H1 (cell line): ENCODE measurements at regions not wholly inside any gene's neighbourhood (a gene's known extent, or its start where the extent isn't known, plus 50 kb on each side); places are given as distances from the start of the nearest gene placed in this dataset.

Source experiments
- CTCF ChIA-PET: fragments of 300-600 bp; sonication (Branson Sonifier 250); formaldehyde crosslinking; loops from one replicate; lab custom pipeline; 2021; ENCODE audit not compliant: partially characterized antibody; lab: Charles Lee
- POLR2A ChIA-PET: fragments of 300-600 bp; sonication (Branson Sonifier 250); formaldehyde crosslinking; loops from one replicate; lab custom pipeline; 2021; ENCODE audit warnings: inconsistent platforms; ENCODE audit not compliant: partially characterized antibody; lab: Charles Lee
- DNase-seq, 2 experiments: peaks; one replicate each; pipeline versions ENCODE4 v3.0.0 to v3.0.0-alpha.2; 2010 to 2022; ENCODE audit warnings: low spot score in 2 of 2, low read depth in 1 of 2, mixed read lengths in 1 of 2
- FAIRE-seq: peaks from 2 replicates; lab custom pipeline; 2011; peaks lifted over from hg19 to GRCh38; lab: Jason Lieb, UNC
- H2AFZ ChIP-seq: 2 replicates; pipeline ENCODE4 v1.8.1; 2012; ENCODE audit warnings: low read length, inconsistent platforms
- H2AK5ac ChIP-seq: 2 replicates; pipeline ENCODE4 v1.6.1; 2013; ENCODE audit warnings: low read depth, low read length
- H2BK120ac ChIP-seq: replicated peaks from 2 replicates; pipeline ENCODE3; 2013; ENCODE audit warnings: low read depth, low read length, inconsistent platforms
- H2BK12ac ChIP-seq: 2 replicates; pipeline ENCODE4 v1.6.1; 2013; ENCODE audit warnings: low read depth, low read length
- H2BK15ac ChIP-seq: 2 replicates; pipeline ENCODE4 v1.6.1; 2013; ENCODE audit warnings: low read length
- H2BK20ac ChIP-seq: 2 replicates; pipeline ENCODE4 v1.6.1; 2013; ENCODE audit warnings: low read length
- H2BK5ac ChIP-seq: 2 replicates; pipeline ENCODE4 v1.6.1; 2013; ENCODE audit warnings: low read depth, low read length
- H3K14ac ChIP-seq: 2 replicates; pipeline ENCODE4 v1.6.1; 2013; ENCODE audit warnings: inconsistent platforms; ENCODE audit not compliant: insufficient read length
- H3K18ac ChIP-seq: 2 replicates; pipeline ENCODE4 v1.6.1; 2013; ENCODE audit warnings: low read length; ENCODE audit errors: extremely low read depth
- H3K23ac ChIP-seq: 2 replicates; pipeline ENCODE4 v1.6.1; 2013; ENCODE audit warnings: inconsistent platforms; ENCODE audit not compliant: insufficient read length
- H3K23me2 ChIP-seq: 2 replicates; pipeline ENCODE4 v1.6.1; 2013; ENCODE audit warnings: low read depth, low read length
- H3K27ac ChIP-seq: 2 replicates; pipeline ENCODE4 v1.6.1; 2011; ENCODE audit warnings: low read depth, low read length, inconsistent platforms
- H3K27me3 ChIP-seq, 4 experiments: replicated peaks in 1 of 4; 1 replicate in 1 of 4; 2 replicates in 3 of 4; pipeline versions ENCODE4 v1.6.1 to v1.8.1; 2011 to 2013; ENCODE audit warnings: low read length in 3 of 4, mild to moderate bottlenecking in 3 of 4, inconsistent platforms in 2 of 4, mixed read lengths in 2 of 4, moderate library complexity in 1 of 4; ENCODE audit not compliant: control insufficient read depth in 3 of 4, insufficient read depth in 3 of 4; ENCODE audit errors: extremely low read depth in 1 of 4
- H3K36me3 ChIP-seq, 4 experiments: 2 replicates each; pipeline versions ENCODE4 v1.6.1 to v1.8.1; 2011 to 2013; ENCODE audit warnings: mild to moderate bottlenecking in 4 of 4, low read length in 3 of 4, moderate library complexity in 2 of 4, control low read depth in 1 of 4, inconsistent platforms in 1 of 4; ENCODE audit not compliant: insufficient read depth in 4 of 4, control insufficient read depth in 2 of 4
- H3K4ac ChIP-seq: replicated peaks from 2 replicates; pipeline ENCODE3; 2013; ENCODE audit warnings: low read length, low read depth, mixed read lengths, inconsistent platforms; ENCODE audit not compliant: insufficient read length
- H3K4me1 ChIP-seq, 4 experiments: replicated peaks in 1 of 4; 1 replicate in 1 of 4; 2 replicates in 3 of 4; pipeline versions ENCODE4 v1.6.1 to v1.8.1; 2011 to 2013; ENCODE audit warnings: low read length in 3 of 4, inconsistent platforms in 2 of 4, mixed read lengths in 1 of 4; ENCODE audit not compliant: insufficient read depth in 4 of 4, control insufficient read depth in 3 of 4
- H3K4me2 ChIP-seq, 2 experiments: 2 replicates each; pipeline versions ENCODE4 v1.6.1 to v1.8.1; 2011 to 2013; ENCODE audit warnings: low read depth in 2 of 2, low read length in 2 of 2, control low read depth in 1 of 2, inconsistent platforms in 1 of 2, mild to moderate bottlenecking in 1 of 2; ENCODE audit not compliant: insufficient read depth in 1 of 2
- H3K4me3 ChIP-seq, 4 experiments: fragments of 200-600, 300-600 bp in 1 of 4; sonication (generic), shearing (Covaris generic), sonication (Bioruptor Twin) in 1 of 4; 2 replicates each; pipeline versions ENCODE4 v1.5.1 to v1.8.1; 2011 to 2016; ENCODE audit warnings: low read length in 4 of 4, low read depth in 3 of 4, control low read depth in 2 of 4, inconsistent platforms in 2 of 4, mild to moderate bottlenecking in 2 of 4, mixed read lengths in 1 of 4, moderate library complexity in 1 of 4; ENCODE audit not compliant: insufficient read depth in 2 of 4; ENCODE audit errors: extremely low read depth in 1 of 4
- H3K56ac ChIP-seq: replicated peaks from 2 replicates; pipeline ENCODE3; 2013; ENCODE audit warnings: low read depth, mild to moderate bottlenecking, mixed read lengths, low read length, inconsistent platforms; ENCODE audit not compliant: insufficient read length
- H3K79me1 ChIP-seq: 2 replicates; pipeline ENCODE4 v1.6.1; 2013; ENCODE audit warnings: low read depth, low read length, control low read depth
- H3K79me2 ChIP-seq, 2 experiments: 2 replicates each; pipeline versions ENCODE4 v1.6.1 to v1.8.1; 2012 to 2013; ENCODE audit warnings: low read length in 2 of 2, mild to moderate bottlenecking in 2 of 2, inconsistent platforms in 1 of 2; ENCODE audit not compliant: insufficient read depth in 2 of 2, control insufficient read depth in 1 of 2
- H3K9ac ChIP-seq, 4 experiments: replicated peaks in 1 of 4; 1 replicate in 1 of 4; 2 replicates in 3 of 4; pipeline versions ENCODE4 v1.6.1 to v1.8.1; 2011 to 2013; ENCODE audit warnings: low read depth in 3 of 4, low read length in 3 of 4, control low read depth in 2 of 4, mild to moderate bottlenecking in 2 of 4, moderate library complexity in 2 of 4, inconsistent platforms in 1 of 4; ENCODE audit errors: extremely low read depth in 1 of 4
- H3K9me3 ChIP-seq, 2 experiments: 2 replicates each; pipeline versions ENCODE4 v1.6.1 to v1.8.1; 2012 to 2013; ENCODE audit warnings: mild to moderate bottlenecking in 2 of 2, moderate library complexity in 2 of 2, control low read depth in 1 of 2, inconsistent platforms in 1 of 2, low read depth in 1 of 2, low read length in 1 of 2, mixed read lengths in 1 of 2; ENCODE audit not compliant: insufficient read depth in 2 of 2
- H4K20me1 ChIP-seq, 2 experiments: replicated peaks in 1 of 2; 2 replicates each; pipeline versions ENCODE3 to v1.8.1; 2011 to 2013; ENCODE audit warnings: inconsistent platforms in 2 of 2, low read length in 2 of 2, mild to moderate bottlenecking in 1 of 2; ENCODE audit not compliant: insufficient read depth in 2 of 2, control insufficient read depth in 1 of 2
- H4K5ac ChIP-seq: 2 replicates; pipeline ENCODE4 v1.6.1; 2013; ENCODE audit warnings: low read length, low read depth, mixed read lengths, inconsistent platforms; ENCODE audit not compliant: insufficient read length
- H4K8ac ChIP-seq: 2 replicates; pipeline ENCODE4 v1.8.0; 2013; ENCODE audit warnings: mild to moderate bottlenecking, moderate library complexity, low read length, inconsistent platforms; ENCODE audit not compliant: insufficient read depth; ENCODE audit errors: extremely low read depth
- H4K91ac ChIP-seq: replicated peaks from 2 replicates; pipeline ENCODE3; 2013; ENCODE audit warnings: low read length, mixed read lengths, inconsistent platforms; ENCODE audit not compliant: insufficient read length
- GTF2F1 ChIP-seq: IDR thresholded peaks from 2 replicates; pipeline ENCODE4 v1.6.1; 2012; ENCODE audit warnings: low read depth, low read length, improper control_type of control experiment, borderline replicate concordance
- HDAC6 ChIP-seq: IDR thresholded peaks from one replicate; pipeline ENCODE4 v1.7.1; 2012; ENCODE audit warnings: low read depth, mild to moderate bottlenecking, inconsistent platforms, low read length, moderate library complexity
- KDM1A ChIP-seq: fragments of 200-600, 300-600 bp; sonication (generic); IDR thresholded peaks from 2 replicates; pipeline ENCODE4 v1.7.1; 2016; ENCODE audit warnings: mild to moderate bottlenecking, low read length, borderline replicate concordance
- SIRT6 ChIP-seq: IDR thresholded peaks from one replicate; pipeline ENCODE4 v1.7.1; 2012; ENCODE audit warnings: low read length, inconsistent platforms
- USF2 ChIP-seq: IDR thresholded peaks from 2 replicates; pipeline ENCODE4 v1.6.1; 2011; ENCODE audit warnings: low read length, improper control_type of control experiment
- WGBS, 2 experiments: shearing (Covaris generic) in 1 of 2; methylation state at CpG; one replicate each; pipeline versions ENCODE4 v1.1.6 to v1.1.7; 2013 to 2015; ENCODE audit warnings: low lambda C conversion rate in 2 of 2, mixed read lengths in 2 of 2, inconsistent platforms in 1 of 2, low coverage in 1 of 2, missing lambda C conversion rate in 1 of 2; ENCODE audit not compliant: insufficient replicate concordance in 2 of 2, insufficient coverage in 1 of 2, insufficient read length in 1 of 2; ENCODE audit errors: extremely low coverage in 1 of 2, missing lambda C conversion rate in 1 of 2; 5-methylcytosine and 5-hydroxymethylcytosine counted together

- DNase-seq (no peak), FAIRE-seq (no peak)
- Histone ChIP-seq H3K18ac (no peak overlapping the region), H2BK12ac (no peak overlapping the region), H2AFZ (no peak overlapping the region), H3K9ac (no peak overlapping the region), H3K36me3 (no peaks in the 10 kb centered on the region), H3K27ac (no peak overlapping the region), H2BK15ac (no peak overlapping the region), H4K20me1 (no peaks in the 10 kb centered on the region), H2AK5ac (no peak overlapping the region), H3K79me2 (no peaks in the 10 kb centered on the region), H3K4me1 (no peaks in the 10 kb centered on the region), H2BK20ac (no peak overlapping the region), H3K27me3 (no peaks in the 10 kb centered on the region), H3K56ac (no peak overlapping the region), H3K79me1 (no peaks in the 10 kb centered on the region), H4K91ac (no peak overlapping the region), H2BK120ac (no peak overlapping the region), H3K23me2 (no peaks in the 10 kb centered on the region; the same call in 1 of the 2 replicates), H3K23ac (no peak overlapping the region), H3K9me3 (no peaks in the 10 kb centered on the region), H4K8ac (no peak overlapping the region), H2BK5ac (no peak overlapping the region), H3K4ac (no peak overlapping the region), H3K14ac (no peak overlapping the region), H3K4me3 (no peak overlapping the region), H4K5ac (no peak overlapping the region), H3K4me2 (no peak overlapping the region)
- 92% methylated on average over 2 of the region's 2 CpGs; no CpG with 5 or more reads in 1 of the 2 experiments for WGBS, 2 experiments
- POLR2A ChIA-PET: no interaction called here
- CTCF ChIA-PET: interaction anchor here (1.1 to 2.4 kb wide), 3 partner anchors 10 to 538 kb away, joined by 5 to 20 read pairs (median 6); no protein-coding TSS in a partner anchor
- no peak for TF ChIP-seq SIRT6
- no peak for TF ChIP-seq USF2
- no peak for TF ChIP-seq GTF2F1
- TF ChIP-seq HDAC6: no peak
- no peak for TF ChIP-seq KDM1A
Observed at GRCh38 chr10:62619413-62619738, 185.1 kb upstream of the ADO start.
